ENCODE measurements at regions not wholly inside any gene's neighbourhood (a gene's known extent, or its start where the extent isn't known, plus 50 kb on each side); places are given as distances from the start of the nearest gene placed in this dataset.

- TF ChIP-seq NRF1 (IDR thresholded peaks at IDR 0.05; ENCODE audit: low read depth, low read length) (no peak), CTCF (IDR thresholded peaks at IDR 0.05; ENCODE audit: control extremely low read depth in 1 of 3, insufficient read depth in 1 of 3, low read depth in 1 of 3, low read length in 3 of 3) (no peak), SIN3A (conservative IDR thresholded peaks at IDR 0.05 in 1 of 2, IDR thresholded peaks at IDR 0.05 in 1 of 2; ENCODE audit: low read depth in 1 of 2, low read length in 2 of 2) (no peak), YY1 (IDR thresholded peaks at IDR 0.05; ENCODE audit: low read depth, low read length) (no peak), RAD21 (IDR thresholded peaks at IDR 0.05 in 1 of 2, conservative IDR thresholded peaks at IDR 0.05 in 1 of 2; ENCODE audit: low read depth in 2 of 2, low read length in 2 of 2) (no peak)
These were observed 1496.8 kb downstream of the RPA4 start for GRCh38 chrX:98380556-98380955.
